GM19438 (cell line): ENCODE measurements at regions not wholly inside any gene's neighbourhood (a gene's known extent, or its start where the extent isn't known, plus 50 kb on each side); places are given as distances from the start of the nearest gene placed in this dataset.
"Not testable (repeated sequence)": the region's sequence is repeated elsewhere in the genome, so short reads cannot be mapped to it uniquely, and the experiment has no call there.

ENCODE experiments used
- ATAC-seq: cut with Tn5 transposase; IDR thresholded peaks from one replicate; pipeline ENCODE4 v1.9.1; 2021; ENCODE audit warnings: low read depth; ENCODE audit not compliant: unreplicated experiment

GRCh38 chr10:6986927-6987326 lies 406.9 kb upstream of the PRKCQ start:
- no peak for ATAC-seq

- no peak for ATAC-seq
Measured at GRCh38 chr10:6985644-6986043, 405.6 kb upstream of the PRKCQ start.

DNA sequence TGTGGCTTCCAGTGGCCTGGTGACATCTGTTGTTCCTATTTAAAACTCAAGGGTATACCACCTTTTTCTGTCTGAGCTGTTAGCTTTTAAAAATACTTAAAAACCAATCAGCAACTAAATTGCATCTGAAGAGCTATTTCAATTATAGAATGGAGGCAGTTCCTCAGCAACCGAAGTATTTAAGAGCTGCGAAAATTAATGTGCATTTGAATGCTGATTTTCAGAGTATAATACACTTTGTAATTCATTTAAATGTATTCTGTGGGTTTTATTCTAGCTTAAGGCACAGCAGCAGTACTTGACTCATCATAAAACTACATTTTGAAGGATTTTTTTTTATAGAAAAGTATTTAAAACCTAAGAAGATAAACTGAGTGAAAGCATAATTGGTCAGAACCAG lies 404.9 kb upstream of the PRKCQ start:
- no peak for ATAC-seq

DNA sequence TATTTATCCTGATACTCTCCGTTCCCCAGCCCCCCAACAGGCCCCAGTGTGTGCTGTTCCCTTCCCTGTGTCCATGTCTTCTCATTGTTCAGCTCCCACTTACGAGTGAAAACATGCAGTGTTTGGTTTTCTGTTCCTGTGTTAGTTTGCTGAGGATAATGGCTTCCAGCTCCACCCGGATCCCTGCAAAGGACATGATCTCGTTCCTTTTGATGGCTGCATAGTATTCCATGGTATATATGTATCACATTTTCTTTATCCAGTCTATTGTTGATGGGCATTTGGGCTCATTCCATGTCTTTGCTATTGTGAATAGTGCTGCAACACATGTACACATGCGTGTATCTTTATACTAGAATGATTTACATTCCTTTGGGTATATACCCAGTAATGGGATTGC lies 403.9 kb upstream of the PRKCQ start:
- ATAC-seq, result not testable (repeated sequence)

DNA sequence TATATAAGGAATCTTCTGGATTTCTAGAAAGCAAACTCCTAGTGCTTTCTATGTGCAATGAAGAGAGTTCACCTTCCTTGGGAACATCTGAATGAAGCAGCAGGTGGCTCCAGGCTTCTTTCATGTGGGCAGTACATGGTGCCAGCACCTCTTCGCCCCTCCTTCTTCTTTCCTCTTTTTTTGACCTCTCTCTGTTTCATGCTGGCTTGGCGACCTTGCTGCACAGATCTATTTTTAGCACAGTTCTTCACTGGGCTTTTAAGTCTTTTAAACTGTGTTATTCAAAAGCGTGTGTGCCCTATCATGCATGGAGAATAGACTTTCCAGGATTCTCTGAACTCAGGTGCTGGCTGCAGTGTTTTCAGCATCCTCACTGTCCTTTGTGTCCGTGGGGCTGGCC lies 400.3 kb upstream of the PRKCQ start:
- ATAC-seq, result no peak

GRCh38 chr10:6979371-6979770 lies 399.3 kb upstream of the PRKCQ start:
- no peak for ATAC-seq

DNA sequence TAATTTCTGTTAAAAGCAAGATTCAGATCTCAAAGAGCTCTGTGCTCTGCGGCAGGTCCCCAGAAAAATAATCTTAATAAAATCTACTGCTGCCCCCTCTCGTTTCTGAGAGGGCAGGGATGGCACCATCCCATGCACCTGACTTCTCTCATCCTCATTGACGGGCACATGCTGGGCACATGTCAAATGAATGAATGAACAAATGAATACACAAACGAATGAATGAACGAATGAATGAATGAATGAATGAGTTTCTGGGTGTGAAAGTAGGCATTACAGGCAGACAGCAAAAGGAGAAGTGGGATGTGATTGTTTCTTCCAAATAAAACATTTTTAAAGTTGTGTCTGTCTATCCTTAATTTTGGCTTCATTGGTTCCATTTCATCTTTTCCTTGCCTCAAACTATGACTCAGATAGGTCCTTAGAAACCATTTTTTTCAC lies 398.1 kb upstream of the PRKCQ start:
- no peak for ATAC-seq

DNA sequence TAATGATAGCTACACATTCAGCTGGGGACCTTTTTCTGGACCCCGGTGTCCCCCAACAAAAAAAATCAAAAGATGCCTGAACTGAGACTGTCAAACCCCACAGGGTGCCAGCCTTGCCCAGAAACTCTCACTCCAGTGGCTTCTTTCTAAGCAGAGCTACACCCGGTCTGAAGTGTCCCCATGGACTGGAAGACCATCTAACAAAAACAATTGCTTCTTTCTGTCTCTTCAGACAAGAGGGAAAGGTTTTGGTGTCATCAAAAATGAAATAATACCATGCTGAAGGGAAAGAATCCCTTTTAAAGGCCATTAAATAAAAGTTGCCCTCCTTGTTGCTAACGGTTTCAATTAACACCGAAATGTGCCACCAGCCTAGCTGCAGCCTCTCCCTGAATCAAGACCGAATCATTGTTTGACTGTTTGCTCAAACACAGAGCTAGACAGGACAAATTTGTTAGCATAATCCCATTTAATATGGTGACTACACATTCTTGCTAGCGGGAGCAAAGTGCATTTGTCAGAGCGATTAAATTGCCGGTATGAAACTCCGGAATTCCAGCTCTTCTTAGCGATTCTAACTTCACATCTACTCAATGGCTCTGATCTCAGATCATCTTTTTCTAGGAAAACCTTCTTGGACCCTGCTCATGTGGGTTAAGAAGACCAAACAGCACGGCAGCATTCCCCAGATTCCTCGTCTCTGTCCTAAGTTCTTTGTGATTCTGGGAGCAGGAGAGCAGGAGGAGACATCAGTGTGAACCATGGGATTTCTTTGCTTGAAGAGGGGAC lies 397.5 kb upstream of the PRKCQ start:
- no peak for ATAC-seq

DNA sequence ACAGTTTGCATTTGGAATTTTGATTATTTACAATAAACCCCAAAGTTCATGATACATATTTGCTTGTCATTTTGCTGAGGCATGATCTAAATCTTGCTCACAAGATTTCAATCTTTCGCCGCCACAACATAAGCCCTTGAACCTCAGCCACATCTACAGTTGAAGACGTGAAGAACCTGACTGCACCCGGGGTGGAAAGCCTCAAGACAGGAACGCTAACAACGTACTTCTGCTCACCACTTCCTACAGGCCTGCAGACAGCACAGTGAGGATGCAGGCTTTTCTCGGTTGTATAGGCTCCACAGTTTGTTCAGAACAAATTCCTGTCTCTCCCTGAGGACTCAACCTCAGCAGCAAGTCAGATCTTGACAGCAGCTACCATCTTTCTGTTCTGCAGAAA lies 393.8 kb upstream of the PRKCQ start:
- no peak for ATAC-seq

DNA sequence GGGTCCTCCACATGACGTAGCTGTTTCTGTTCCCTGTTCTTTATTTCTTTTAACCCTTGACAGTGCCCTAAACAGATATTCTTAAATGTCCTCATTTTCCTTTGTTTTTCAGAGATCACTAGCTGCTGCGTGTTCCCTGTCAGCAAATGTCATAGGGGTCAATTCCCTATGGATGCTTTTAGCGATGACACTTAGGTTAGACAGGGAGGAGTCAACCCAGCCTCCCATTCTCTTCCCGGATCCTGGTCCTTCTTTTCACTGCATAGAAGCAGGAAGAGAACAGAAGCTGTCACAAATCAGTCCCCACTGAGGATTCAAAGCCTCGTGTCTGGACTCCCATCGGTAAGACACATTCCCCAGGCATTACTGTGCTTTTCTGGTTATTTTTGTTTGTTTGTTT lies 392.1 kb upstream of the PRKCQ start:
- no peak for ATAC-seq

- ATAC-seq, result no peak
Measured at GRCh38 chr10:6969659-6970058, 389.6 kb upstream of the PRKCQ start.

- no peak for ATAC-seq
Measured at GRCh38 chr10:6964543-6964942, 384.5 kb upstream of the PRKCQ start.

GRCh38 chr10:6962576-6962975 lies 382.5 kb upstream of the PRKCQ start:
- ATAC-seq, result no peak

DNA sequence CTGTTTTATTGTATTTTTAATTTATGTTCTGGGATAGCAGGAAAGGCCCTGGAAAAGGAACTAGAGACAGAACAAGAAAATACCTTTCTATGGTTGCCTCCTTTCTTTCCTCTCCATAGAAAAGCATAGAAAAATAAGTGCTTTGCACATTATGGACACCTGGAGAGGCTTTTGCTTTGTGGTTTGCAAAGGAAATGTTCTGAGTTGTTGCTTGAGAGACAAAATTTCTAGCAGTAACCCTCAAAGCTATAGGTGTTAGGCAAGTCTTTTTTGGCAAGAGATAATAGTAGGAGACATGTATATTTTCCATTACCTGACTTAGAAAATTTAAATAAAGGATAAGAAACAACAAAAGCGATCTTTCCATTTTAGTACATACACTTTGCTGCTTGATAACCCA lies 378.6 kb upstream of the PRKCQ start:
- no peak for ATAC-seq

DNA sequence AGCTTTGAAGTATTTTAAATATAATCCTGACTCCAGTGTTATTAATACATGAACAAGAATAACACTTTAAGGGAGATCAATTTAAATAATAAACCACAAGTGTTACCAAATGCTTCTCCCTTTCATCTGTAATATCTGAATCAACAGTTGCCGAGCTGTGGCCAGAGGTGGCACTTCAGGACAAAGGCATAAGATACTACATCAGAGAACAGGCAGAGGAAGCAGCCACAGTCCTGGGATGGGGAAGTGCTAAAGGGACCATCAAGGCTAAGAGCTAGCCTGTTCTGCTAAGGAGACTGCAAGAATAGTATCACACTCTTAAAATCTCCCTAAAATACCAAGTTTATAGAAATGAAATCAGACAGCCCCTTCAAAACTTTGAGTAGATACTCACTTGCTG lies 378.2 kb upstream of the PRKCQ start:
- no peak for ATAC-seq

DNA sequence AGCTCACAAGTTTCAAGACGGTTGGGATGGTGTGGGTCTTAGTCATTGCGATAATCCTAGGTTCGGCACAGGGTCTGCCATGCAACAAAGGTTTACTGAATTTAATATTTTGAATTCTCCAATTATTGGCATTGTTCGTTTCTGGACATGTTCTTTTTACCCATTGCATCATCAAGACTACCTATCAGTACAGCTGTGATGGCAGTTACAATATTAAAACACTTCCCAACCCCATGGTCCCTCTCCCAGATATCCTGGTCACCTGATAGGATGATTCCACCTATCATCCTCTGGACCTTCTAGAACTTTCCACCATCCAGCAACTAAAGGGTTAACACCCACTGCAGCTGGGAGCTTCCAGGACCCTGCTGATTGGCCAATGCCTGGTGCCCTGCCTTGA lies 377.8 kb upstream of the PRKCQ start:
- no peak for ATAC-seq

DNA sequence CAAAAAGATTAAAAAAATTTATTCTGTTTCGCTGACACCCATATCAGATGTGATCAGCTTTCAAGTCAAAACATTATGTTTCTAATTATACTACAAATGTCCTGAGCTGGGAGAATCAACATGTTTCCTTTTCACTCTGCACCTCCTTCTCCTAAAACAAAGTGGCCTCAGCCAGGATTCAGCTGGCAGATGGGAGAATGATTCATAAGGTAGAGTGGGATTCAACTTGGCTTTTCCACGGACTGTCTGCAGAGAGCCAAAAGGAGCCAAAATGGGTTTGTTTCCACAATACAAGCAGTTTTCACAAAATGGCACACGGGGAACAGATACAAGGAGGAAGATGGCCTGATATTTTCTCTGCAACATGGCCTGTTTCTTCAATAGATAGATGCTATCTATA lies 376.5 kb upstream of the PRKCQ start:
- ATAC-seq, result no peak

GRCh38 chr10:6953271-6953801 lies 373.3 kb upstream of the PRKCQ start:
- ATAC-seq, result no peak

DNA sequence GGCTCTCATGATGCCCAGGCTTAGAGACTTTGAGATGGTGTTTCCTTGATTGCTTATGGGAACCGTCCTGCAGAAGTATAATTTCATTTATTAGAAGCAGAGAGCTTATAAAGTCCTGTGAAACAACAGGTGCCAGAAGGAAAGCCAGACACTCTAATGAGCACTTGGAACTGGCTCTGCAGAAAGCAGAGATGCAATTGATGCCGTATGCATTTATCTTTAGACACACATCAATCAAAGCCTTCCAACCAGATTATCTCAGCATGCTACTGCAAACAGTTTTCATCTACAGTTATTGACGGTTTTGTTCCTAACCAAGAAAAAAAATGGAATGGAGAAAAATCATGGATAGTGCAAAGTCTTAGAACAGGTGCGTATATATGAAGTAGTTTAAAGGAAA lies 371.7 kb upstream of the PRKCQ start:
- ATAC-seq, result no peak

DNA sequence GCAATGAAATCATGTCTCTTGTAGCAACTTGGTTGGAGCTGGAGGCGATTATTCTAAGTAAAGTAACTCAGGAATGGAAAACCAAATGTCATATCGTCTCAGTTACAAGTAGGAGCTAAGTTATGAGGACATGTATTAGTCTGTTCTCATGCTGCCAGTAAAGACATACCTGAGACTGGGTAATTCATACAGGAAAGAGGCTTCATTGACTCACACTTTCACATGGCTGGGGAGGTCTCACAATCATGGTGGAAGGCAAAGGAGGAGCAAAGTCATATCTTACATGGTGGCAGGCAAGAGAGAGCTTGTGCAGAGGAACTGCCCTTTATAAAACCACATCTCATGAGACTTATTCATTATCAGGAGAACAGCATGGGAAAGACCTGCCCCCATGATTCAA lies 370.1 kb upstream of the PRKCQ start:
- no peak for ATAC-seq

- ATAC-seq, result no peak
Measured at GRCh38 chr10:6944436-6944835, 364.4 kb upstream of the PRKCQ start.

GRCh38 chr10:6938384-6938783 lies 358.3 kb upstream of the PRKCQ start:
- ATAC-seq, result no peak

GRCh38 chr10:6936931-6937330 lies 356.9 kb upstream of the PRKCQ start:
- no peak for ATAC-seq
